ENCODE measurements at regions not wholly inside any gene's neighbourhood (a gene's known extent, or its start where the extent isn't known, plus 50 kb on each side); places are given as distances from the start of the nearest gene placed in this dataset.

GRCh38 chrX:96611619-96612362 is 72.9 kb upstream of the DIAPH2 start:
- Histone ChIP-seq H3K4me3 (no peak overlapping the region), H3K27me3 (peaks cover 0 to 21% of the 10 kb centered on the region in 2 donors), H3K27ac (no peak overlapping the region), H3K36me3 (no peaks in the 10 kb centered on the region), H3K4me1 (no peaks in the 10 kb centered on the region), H3K9me3 (no peaks in the 10 kb centered on the region)
- intact Hi-C loops (cut with DNase I; ENCODE audit: low total_unique reads) = no loop called here
- no peak for DNase-seq (ENCODE audit: low spot score in 2 of 2)
- TF ChIP-seq, protein P1, sequence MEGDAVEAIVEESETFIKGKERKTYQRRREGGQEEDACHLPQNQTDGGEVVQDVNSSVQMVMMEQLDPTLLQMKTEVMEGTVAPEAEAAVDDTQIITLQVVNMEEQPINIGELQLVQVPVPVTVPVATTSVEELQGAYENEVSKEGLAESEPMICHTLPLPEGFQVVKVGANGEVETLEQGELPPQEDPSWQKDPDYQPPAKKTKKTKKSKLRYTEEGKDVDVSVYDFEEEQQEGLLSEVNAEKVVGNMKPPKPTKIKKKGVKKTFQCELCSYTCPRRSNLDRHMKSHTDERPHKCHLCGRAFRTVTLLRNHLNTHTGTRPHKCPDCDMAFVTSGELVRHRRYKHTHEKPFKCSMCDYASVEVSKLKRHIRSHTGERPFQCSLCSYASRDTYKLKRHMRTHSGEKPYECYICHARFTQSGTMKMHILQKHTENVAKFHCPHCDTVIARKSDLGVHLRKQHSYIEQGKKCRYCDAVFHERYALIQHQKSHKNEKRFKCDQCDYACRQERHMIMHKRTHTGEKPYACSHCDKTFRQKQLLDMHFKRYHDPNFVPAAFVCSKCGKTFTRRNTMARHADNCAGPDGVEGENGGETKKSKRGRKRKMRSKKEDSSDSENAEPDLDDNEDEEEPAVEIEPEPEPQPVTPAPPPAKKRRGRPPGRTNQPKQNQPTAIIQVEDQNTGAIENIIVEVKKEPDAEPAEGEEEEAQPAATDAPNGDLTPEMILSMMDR (IDR thresholded peaks at IDR 0.05) = no peak
- TF ChIP-seq POLR2AphosphoS5 (IDR thresholded peaks at IDR 0.05) (no peak), POLR2A (IDR thresholded peaks at IDR 0.05) (no peak)

DNA sequence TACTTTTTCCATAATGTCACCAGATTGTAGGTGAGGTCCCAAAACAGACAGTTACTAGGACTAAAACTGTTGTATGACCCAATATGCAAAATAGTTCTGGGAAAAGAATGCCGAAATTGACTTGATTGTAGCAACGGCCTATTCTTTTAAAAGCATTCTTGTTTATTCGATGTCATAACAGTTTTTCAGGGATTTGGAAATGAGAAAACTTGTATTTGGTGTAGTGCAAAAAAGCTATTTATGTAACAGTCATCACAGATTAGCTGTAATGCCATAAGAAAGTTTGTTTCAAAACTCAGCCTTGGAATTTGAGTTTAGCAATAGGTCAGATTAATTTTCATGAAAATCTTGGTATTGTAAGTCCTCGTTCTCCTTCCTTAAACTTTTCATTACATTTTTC is 69.2 kb upstream of the DIAPH2 start:
- intact Hi-C loops (cut with DNase I; ENCODE audit: low total_unique reads) = no loop called here
- H3K27me3 ChIP-seq = peaks cover 0 to 16% of the 10 kb centered on the region in 2 donors

GRCh38 chrX:96619588-96619987 is 65.1 kb upstream of the DIAPH2 start:
- no peak overlapping the region for H3K4me3 ChIP-seq
- intact Hi-C loops (cut with DNase I; ENCODE audit: low total_unique reads) = no loop called here
- no peaks in the 10 kb centered on the region for H3K36me3 ChIP-seq
- no peaks in the 10 kb centered on the region for H3K9me3 ChIP-seq
- peaks cover 0 to 11% of the 10 kb centered on the region in 2 donors for H3K27me3 ChIP-seq
- no peak overlapping the region for H3K27ac ChIP-seq
- no peak for DNase-seq (ENCODE audit: low spot score in 2 of 2)
- TF ChIP-seq POLR2AphosphoS5 (IDR thresholded peaks at IDR 0.05) (no peak), POLR2A (IDR thresholded peaks at IDR 0.05) (no peak)
- TF ChIP-seq, protein P1 (IDR thresholded peaks at IDR 0.05) = no peak
- no peaks in the 10 kb centered on the region for H3K4me1 ChIP-seq

More for the DNA sequence above, 69.2 kb upstream of the DIAPH2 start:
- Histone ChIP-seq H3K27ac (no peak overlapping the region), H3K36me3 (no peaks in the 10 kb centered on the region), H3K4me1 (no peaks in the 10 kb centered on the region), H3K4me3 (no peak overlapping the region), H3K9me3 (no peaks in the 10 kb centered on the region)
- TF ChIP-seq, protein P1 (IDR thresholded peaks at IDR 0.05) = no peak
- TF ChIP-seq POLR2AphosphoS5 (IDR thresholded peaks at IDR 0.05) (no peak), POLR2A (IDR thresholded peaks at IDR 0.05) (no peak)
- DNase-seq (ENCODE audit: low spot score in 2 of 2) = no peak

DNA sequence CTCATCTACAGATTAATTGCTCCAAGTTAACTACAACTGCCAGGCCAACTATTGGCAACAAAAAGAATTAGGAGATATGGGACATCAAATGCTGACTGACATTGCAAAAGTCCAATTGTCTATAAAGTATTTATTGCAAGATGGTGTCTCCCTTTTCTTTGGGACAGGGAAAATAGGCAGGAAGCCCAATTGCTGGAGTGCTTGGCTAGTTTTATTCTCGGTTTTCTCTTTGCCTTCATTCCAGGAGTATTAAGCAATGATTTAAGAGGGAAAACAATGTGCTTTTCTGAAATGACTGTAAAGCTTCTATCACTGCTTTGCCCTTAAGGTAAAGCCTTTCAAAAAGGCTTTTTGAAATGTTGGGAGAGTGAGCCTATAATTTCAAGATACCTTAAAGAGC is 62.8 kb upstream of the DIAPH2 start:
- Histone ChIP-seq H3K36me3 (no peaks in the 10 kb centered on the region), H3K4me1 (no peaks in the 10 kb centered on the region), H3K27me3 (peaks cover 0 to 8% of the 10 kb centered on the region in 2 donors), H3K27ac (no peak overlapping the region), H3K4me3 (no peak overlapping the region), H3K9me3 (no peaks in the 10 kb centered on the region)
- no peak for TF ChIP-seq POLR2A (IDR thresholded peaks at IDR 0.05)
- TF ChIP-seq POLR2AphosphoS5 (IDR thresholded peaks at IDR 0.05) = no peak
- TF ChIP-seq, protein P1 (IDR thresholded peaks at IDR 0.05) = no peak
- DNase-seq (ENCODE audit: low spot score in 2 of 2) = no peak
- intact Hi-C loops (cut with DNase I; ENCODE audit: low total_unique reads) = no loop called here

Data from breast epithelium (tissue), 4 donors.